Skin epidermis (tissue), 12 donors: ENCODE measurements at regions not wholly inside any gene's neighbourhood (a gene's known extent, or its start where the extent isn't known, plus 50 kb on each side); places are given as distances from the start of the nearest gene placed in this dataset.
"Not testable (repeated sequence)": the region's sequence is repeated elsewhere in the genome, so short reads cannot be mapped to it uniquely, and the experiment has no call there.

ENCODE experiments used
- H3K27ac ChIP-seq, 21 experiments: fragments of 200-600 bp; sonication (generic) in 11 of 21; one replicate each; pipeline ENCODE4 v1.5.0; 2020; ENCODE audit warnings: mild to moderate bottlenecking in 3 of 21, inconsistent platforms in 2 of 21, moderate library complexity in 2 of 21
- H3K4me3 ChIP-seq, 7 experiments: fragments of 200-600 bp; sonication (generic) in 2 of 7; one replicate each; pipeline ENCODE4 v1.5.0; 2020; ENCODE audit warnings: inconsistent platforms in 2 of 7, mild to moderate bottlenecking in 2 of 7, moderate library complexity in 1 of 7

- Histone ChIP-seq H3K27ac (peak overlapping the region in 3 of 21 experiments; percentile 78 to 88 (median 82)), H3K4me3 (no peak overlapping the region)
Measured at GRCh38 chr15:60128710-60129109, 124.6 kb downstream of the FOXB1 start.

GRCh38 chr15:60130398-60130797 lies 126.3 kb downstream of the FOXB1 start:
- Histone ChIP-seq H3K4me3 (no peak overlapping the region), H3K27ac (no peak overlapping the region)

- H3K4me3 ChIP-seq, result no peak overlapping the region
- no peak overlapping the region for H3K27ac ChIP-seq
Measured at GRCh38 chr15:60130821-60131220, 126.7 kb downstream of the FOXB1 start.

- no peak overlapping the region for H3K4me3 ChIP-seq
Measured at GRCh38 chr15:60134609-60135008, 130.5 kb downstream of the FOXB1 start.

GRCh38 chr15:60135961-60136360 lies 131.8 kb downstream of the FOXB1 start:
- no peak overlapping the region for H3K27ac ChIP-seq
- no peak overlapping the region for H3K4me3 ChIP-seq

More at GRCh38 chr15:60134609-60135008, 130.5 kb downstream of the FOXB1 start:
- H3K27ac ChIP-seq, result no peak overlapping the region

- H3K27ac ChIP-seq, result peak overlapping the region in 1 of 21 experiments; percentile 47
- H3K4me3 ChIP-seq, result no peak overlapping the region
Measured at GRCh38 chr15:60137711-60138396, 133.7 kb downstream of the FOXB1 start.

- H3K4me3 ChIP-seq, result no peak overlapping the region
Measured at GRCh38 chr15:60138397-60138968, 134.4 kb downstream of the FOXB1 start.

GRCh38 chr15:60152386-60152785 lies 148.3 kb downstream of the FOXB1 start:
- Histone ChIP-seq H3K4me3 (no peak overlapping the region), H3K27ac (no peak overlapping the region)

More at GRCh38 chr15:60138397-60138968, 134.4 kb downstream of the FOXB1 start:
- no peak overlapping the region for H3K27ac ChIP-seq

- Histone ChIP-seq H3K27ac (peak overlapping the region in 1 of 21 experiments; percentile 23), H3K4me3 (no peak overlapping the region)
Measured at GRCh38 chr15:60154764-60155325, 150.7 kb downstream of the FOXB1 start.

GRCh38 chr15:60155661-60156060 lies 151.6 kb downstream of the FOXB1 start:
- Histone ChIP-seq H3K27ac (peak overlapping the region in 1 of 21 experiments; percentile 23), H3K4me3 (no peak overlapping the region)

- Histone ChIP-seq H3K27ac (no peak overlapping the region), H3K4me3 (no peak overlapping the region)
Measured at GRCh38 chr15:60160909-60161308, 156.8 kb downstream of the FOXB1 start.

- H3K4me3 ChIP-seq, result no peak overlapping the region
- no peak overlapping the region for H3K27ac ChIP-seq
Measured at GRCh38 chr15:60161704-60162103, 157.6 kb downstream of the FOXB1 start.

- no peak overlapping the region for H3K4me3 ChIP-seq
- H3K27ac ChIP-seq, result no peak overlapping the region
Measured at GRCh38 chr15:60162251-60162967, 158.3 kb downstream of the FOXB1 start.

GRCh38 chr15:60162968-60163355 lies 158.9 kb downstream of the FOXB1 start:
- Histone ChIP-seq H3K4me3 (no peak overlapping the region), H3K27ac (no peak overlapping the region)

- Histone ChIP-seq H3K4me3 (no peak overlapping the region), H3K27ac (no peak overlapping the region)
Measured at GRCh38 chr15:60165111-60165510, 161.0 kb downstream of the FOXB1 start.

- H3K27ac ChIP-seq, result no peak overlapping the region
- no peak overlapping the region for H3K4me3 ChIP-seq
Measured at GRCh38 chr15:60172143-60172542, 168.0 kb downstream of the FOXB1 start.

- Histone ChIP-seq H3K4me3 (no peak overlapping the region), H3K27ac (no peak overlapping the region)
Measured at GRCh38 chr15:60179786-60180391, 175.8 kb downstream of the FOXB1 start.

GRCh38 chr15:60181957-60182356 lies 177.8 kb downstream of the FOXB1 start:
- H3K27ac ChIP-seq, H3K4me3 ChIP-seq: not testable (repeated sequence)

- Histone ChIP-seq H3K27ac (no peak overlapping the region), H3K4me3 (no peak overlapping the region)
Measured at GRCh38 chr15:60183366-60183765, 179.3 kb downstream of the FOXB1 start.

- H3K4me3 ChIP-seq, result no peak overlapping the region
- no peak overlapping the region for H3K27ac ChIP-seq
Measured at GRCh38 chr15:60184579-60184978, 180.5 kb downstream of the FOXB1 start.
